Left ventricle myocardium inferior (tissue), 1 donor: ENCODE measurements at regions not wholly inside any gene's neighbourhood (a gene's known extent, or its start where the extent isn't known, plus 50 kb on each side); places are given as distances from the start of the nearest gene placed in this dataset.
"Not testable (repeated sequence)": the region's sequence is repeated elsewhere in the genome, so short reads cannot be mapped to it uniquely, and the experiment has no call there.

Experiments used
- DNase-seq: peaks from one replicate; pipeline ENCODE4 v3.0.0-alpha.2; 2020
- H3K27ac ChIP-seq: fragments of 200-600 bp; replicated peaks from 2 replicates; pipeline ENCODE4 v1.8.0; 2021
- H3K27me3 ChIP-seq: fragments of 200-600 bp; 2 replicates; pipeline ENCODE4 v1.8.0; 2021; ENCODE audit warnings: low read depth
- H3K36me3 ChIP-seq: fragments of 200-600 bp; 2 replicates; pipeline ENCODE4 v1.8.0; 2021
- H3K4me1 ChIP-seq: fragments of 200-600 bp; 2 replicates; pipeline ENCODE4 v1.8.0; 2021
- H3K4me3 ChIP-seq: fragments of 200-600 bp; 2 replicates; pipeline ENCODE4 v1.8.0; 2021; ENCODE audit warnings: mild to moderate bottlenecking, moderate library complexity
- H3K9me3 ChIP-seq: fragments of 200-600 bp; replicated peaks from 2 replicates; pipeline ENCODE4 v1.8.0; 2021
- CTCF ChIP-seq: fragments of 200-600 bp; IDR thresholded peaks from 2 replicates; pipeline ENCODE4 v1.8.0; 2021; ENCODE audit warnings: antibody characterized with exemption, mild to moderate bottlenecking, borderline replicate concordance
- intact Hi-C: fragments of 100-400 bp; cut with micrococcal nuclease; formaldehyde crosslinking; loops from one replicate; pipeline ENCODE4 v1.11.0; 2022
- donor health status: DM: no; HTN: yes; CAD: no; lungs with severe emphysema.

DNA sequence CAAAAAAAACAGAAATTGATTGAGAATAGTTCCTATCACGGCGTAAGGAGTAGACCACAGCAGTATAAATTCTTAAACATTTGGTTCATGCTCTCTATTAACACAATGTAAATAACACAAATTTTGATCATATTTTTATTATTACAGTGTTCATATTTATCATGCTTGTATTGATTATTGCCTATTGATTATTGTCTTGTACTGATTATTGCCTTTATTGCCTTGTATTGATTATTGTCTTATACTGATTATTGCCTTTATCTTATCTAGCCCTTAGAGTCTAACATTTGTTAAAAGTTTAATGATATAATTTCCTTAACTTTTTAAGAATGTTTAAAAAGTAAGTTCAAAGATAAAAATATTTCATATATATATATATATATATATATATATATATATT lies 460.7 kb downstream of the KCNT2 start:
- no peak for DNase-seq
- H3K4me1 ChIP-seq, result no peaks in the 10 kb centered on the region
- no peaks in the 10 kb centered on the region for H3K9me3 ChIP-seq
- no peak overlapping the region for H3K27ac ChIP-seq
- no peaks in the 10 kb centered on the region for H3K36me3 ChIP-seq
- no peaks in the 10 kb centered on the region for H3K27me3 ChIP-seq
- H3K4me3 ChIP-seq, result no peak overlapping the region
- intact Hi-C loops, result no loop called here
- no peak for TF ChIP-seq CTCF

DNA sequence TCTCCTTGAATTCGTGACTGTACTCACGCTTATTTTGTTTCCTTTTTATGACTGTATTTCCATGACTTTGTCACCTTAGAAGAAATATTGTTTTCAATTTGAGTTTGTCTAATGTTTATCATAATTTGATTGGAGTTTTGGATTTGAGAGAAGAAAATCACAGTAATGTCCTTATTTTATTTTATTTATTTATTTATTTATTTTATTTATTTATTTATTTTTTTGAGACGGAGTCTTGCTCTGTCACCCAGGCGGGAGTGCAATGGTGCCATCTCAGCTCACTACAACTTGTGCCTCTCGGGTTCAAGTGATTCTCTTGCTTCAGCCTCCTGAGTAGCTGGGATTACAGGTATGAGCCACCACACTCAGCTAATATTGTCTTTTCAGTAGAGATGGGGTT lies 463.1 kb downstream of the KCNT2 start:
- H3K4me1 ChIP-seq, H3K9me3 ChIP-seq, H3K36me3 ChIP-seq, H3K27ac ChIP-seq, DNase-seq, H3K27me3 ChIP-seq, H3K4me3 ChIP-seq, intact Hi-C loops: not testable (repeated sequence)

DNA sequence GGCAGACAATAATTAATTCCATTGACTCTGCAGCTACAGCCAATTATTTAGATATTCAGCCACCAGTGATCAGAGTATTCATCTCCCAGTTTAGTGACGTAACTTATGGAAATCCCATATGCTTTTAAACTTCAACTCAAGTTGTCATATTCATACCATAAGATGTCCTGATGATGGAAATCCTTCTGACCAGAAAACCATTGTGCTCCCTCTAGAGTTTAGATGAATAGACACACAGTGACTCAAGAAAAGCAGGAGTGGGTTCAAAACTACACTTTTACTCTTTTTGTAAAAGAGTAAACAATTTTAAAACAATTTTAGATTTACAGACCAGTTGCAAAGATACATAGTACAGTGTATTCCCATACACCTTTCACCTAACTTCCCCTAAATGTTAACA lies 463.7 kb downstream of the KCNT2 start:
- no peak for TF ChIP-seq CTCF
- intact Hi-C loops, result no loop called here
- Histone ChIP-seq H3K9me3 (no peaks in the 10 kb centered on the region), H3K4me3 (no peak overlapping the region), H3K27me3 (no peaks in the 10 kb centered on the region), H3K4me1 (no peaks in the 10 kb centered on the region), H3K27ac (no peak overlapping the region), H3K36me3 (no peaks in the 10 kb centered on the region)
- DNase-seq, result no peak

DNA sequence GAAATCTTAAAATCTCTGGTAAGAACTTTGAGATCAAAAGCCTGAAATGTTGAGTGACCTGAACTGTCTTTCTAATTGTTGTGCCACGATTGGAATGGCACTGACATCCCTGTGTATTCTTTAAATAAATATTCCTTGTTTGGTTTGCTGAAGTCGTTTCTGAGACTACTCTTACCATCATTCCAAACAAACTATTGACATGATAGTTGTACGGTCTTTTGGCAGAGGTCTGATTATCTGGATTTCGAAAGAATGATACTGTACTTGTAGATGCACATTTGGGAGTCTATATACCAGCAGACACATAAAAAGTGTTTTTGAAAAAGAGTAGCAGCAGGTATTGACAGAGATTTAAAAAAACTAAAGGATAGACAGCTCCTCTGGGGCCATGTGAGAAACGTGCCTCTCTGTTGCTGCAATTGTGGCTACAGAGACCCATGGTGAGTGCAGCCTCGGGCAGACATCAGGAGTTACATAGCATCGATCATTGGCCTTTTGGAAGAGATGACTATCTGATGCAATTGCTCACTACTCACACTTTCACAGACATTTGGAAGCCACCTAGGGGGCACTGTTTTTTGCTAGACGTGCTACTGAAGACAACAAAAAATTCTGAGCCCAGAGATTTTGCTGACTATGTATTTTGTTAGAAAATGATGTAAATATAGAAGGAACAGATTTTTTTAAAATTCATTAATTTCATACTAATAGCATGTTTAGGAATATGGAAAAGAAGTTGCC lies 464.5 kb downstream of the KCNT2 start:
- intact Hi-C loops, result no loop called here

DNA sequence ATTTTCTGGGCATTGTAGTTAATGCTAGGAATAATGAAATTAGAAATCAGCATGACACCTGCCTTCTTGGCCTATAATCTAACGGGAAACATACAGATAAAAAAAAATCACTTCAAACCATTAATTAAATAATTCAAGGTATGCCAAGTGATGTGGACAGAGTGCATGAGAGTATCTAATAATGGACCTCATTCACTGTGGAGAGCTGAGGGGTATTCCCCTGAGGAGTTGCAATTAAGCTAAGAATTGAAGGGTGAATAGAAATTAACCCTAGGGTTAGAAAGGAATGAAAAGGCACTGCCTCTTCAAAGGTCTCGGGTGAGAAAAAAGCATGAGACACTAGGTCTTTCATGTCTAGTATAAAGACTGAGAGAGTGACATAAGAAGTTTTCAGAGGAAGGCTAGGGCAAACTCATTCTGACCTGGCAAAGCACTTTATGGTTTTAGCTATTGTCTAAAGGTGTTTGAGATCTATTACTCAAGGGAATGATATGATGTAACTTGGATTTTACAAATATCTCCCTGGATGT lies 466.1 kb downstream of the KCNT2 start:
- Histone ChIP-seq H3K27ac (no peak overlapping the region), H3K36me3 (no peaks in the 10 kb centered on the region), H3K4me1 (no peaks in the 10 kb centered on the region), H3K27me3 (no peaks in the 10 kb centered on the region), H3K4me3 (no peak overlapping the region), H3K9me3 (peaks cover 10% of the 10 kb centered on the region)
- intact Hi-C loops, result no loop called here
- TF ChIP-seq CTCF, result no peak
- DNase-seq, result no peak

More for the DNA sequence above, 464.5 kb downstream of the KCNT2 start:
- Histone ChIP-seq H3K4me3 (no peak overlapping the region), H3K4me1 (no peaks in the 10 kb centered on the region), H3K27me3 (no peaks in the 10 kb centered on the region), H3K27ac (no peak overlapping the region), H3K36me3 (no peaks in the 10 kb centered on the region), H3K9me3 (peaks cover 6% of the 10 kb centered on the region)
- DNase-seq, result no peak
- no peak for TF ChIP-seq CTCF

- H3K27ac ChIP-seq, result no peak overlapping the region
- intact Hi-C loops, result no loop called here
Measured at GRCh38 chr1:196136396-196136795, 471.8 kb downstream of the KCNT2 start.

More at GRCh38 chr1:196136396-196136795, 471.8 kb downstream of the KCNT2 start:
- no peak overlapping the region for H3K4me3 ChIP-seq
- no peaks in the 10 kb centered on the region for H3K27me3 ChIP-seq
- H3K9me3 ChIP-seq, result peaks cover 10% of the 10 kb centered on the region
- H3K4me1 ChIP-seq, result no peaks in the 10 kb centered on the region
- no peak for DNase-seq
- no peak for TF ChIP-seq CTCF
- H3K36me3 ChIP-seq, result no peaks in the 10 kb centered on the region
